GF-D8 (cell line): ENCODE measurements at regions not wholly inside any gene's neighbourhood (a gene's known extent, or its start where the extent isn't known, plus 50 kb on each side); places are given as distances from the start of the nearest gene placed in this dataset.
"Not testable (repeated sequence)": the region's sequence is repeated elsewhere in the genome, so short reads cannot be mapped to it uniquely, and the experiment has no call there.

Experiments used
- DNase-seq: peaks from one replicate; lab custom pipeline; 2025; lab: John Stamatoyannopoulos, UW

DNA sequence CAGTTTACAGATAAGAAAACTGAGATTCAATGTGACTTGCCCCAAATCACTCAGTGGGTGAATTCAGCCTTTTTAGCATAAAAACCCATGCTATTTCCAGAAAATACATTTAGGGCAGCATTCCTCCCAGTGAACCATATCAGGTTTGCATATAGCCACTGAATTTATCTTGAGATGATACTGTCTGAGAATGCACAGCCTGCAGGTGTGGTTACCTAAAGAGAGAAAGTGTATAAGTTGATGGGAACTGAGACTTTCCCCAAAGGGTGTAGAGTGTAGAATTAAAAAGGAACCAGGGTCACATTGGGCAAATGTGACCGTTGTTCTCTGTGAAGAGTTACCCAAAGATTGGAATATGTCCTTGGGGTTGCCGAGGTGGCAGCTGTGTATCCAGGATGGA lies 100.0 kb upstream of the PIK3R1 start:
- DNase-seq, result no peak

DNA sequence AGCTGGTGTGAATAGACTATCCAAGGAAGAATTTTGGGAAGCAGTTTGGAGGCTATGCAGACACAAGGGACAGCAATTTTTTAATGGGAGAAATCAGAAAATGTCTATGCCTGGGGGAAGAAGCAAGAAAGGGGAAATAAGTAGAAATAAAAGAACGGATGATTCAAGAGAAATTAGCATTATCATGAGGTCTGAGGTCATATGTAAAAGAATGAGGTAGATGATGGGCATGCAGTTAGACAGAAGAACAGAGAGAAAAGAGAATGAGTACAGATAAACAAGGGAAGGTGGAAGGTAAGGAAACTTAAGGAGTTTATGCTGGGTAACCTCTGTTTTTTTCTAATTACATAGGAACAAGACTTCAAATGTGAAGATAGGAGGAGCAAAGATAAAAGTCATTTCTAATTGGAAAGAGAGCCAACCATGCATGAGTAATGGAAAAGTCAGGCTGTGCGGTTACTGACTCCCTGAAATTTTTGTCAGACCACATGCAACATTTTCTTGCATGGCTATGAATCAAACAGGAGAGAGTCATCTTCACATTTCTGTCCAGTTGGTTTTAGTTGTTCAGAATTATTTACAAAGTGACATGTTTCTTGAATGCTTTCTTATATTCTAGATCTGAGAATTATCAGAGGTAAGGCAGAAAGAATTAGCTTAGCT lies 101.0 kb upstream of the PIK3R1 start:
- DNase-seq, result no peak

DNA sequence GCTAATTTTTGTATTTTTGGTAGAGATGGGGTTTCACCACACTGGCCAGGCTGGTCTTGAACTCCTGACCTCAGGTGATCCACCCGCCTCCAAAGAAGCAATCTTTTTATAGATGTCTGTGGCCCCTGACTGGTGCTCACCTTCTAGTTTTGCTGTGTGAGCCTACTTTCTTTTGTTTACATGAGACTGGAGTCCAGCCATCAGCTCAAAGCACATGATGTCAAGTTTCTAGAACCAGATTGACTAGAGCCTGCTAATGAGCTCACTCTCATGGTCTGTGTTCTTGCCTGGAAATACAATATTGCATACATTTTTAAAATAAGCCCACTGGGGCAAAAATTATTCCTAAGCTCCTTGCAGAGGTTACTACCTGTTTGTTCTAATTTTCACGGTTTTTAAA lies 102.9 kb upstream of the PIK3R1 start:
- no peak for DNase-seq

DNA sequence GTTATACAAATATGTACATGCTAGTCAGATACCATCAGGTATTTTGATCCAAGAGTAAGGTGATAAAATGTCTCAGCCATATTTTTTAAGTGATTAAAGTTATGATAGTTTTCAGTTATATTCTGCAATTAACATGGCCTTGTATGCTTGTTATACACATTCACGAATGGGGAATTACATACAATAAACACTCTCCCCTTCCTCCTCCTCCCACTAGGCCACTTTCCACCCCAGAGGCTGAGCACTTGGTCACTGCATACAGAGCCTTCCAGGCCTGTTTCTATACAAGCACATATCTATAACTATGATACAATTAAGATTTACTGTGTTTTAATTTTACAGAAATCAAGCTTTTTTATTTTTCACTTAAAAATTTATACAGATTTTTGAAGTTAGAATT lies 104.7 kb upstream of the PIK3R1 start:
- DNase-seq, result no peak

DNA sequence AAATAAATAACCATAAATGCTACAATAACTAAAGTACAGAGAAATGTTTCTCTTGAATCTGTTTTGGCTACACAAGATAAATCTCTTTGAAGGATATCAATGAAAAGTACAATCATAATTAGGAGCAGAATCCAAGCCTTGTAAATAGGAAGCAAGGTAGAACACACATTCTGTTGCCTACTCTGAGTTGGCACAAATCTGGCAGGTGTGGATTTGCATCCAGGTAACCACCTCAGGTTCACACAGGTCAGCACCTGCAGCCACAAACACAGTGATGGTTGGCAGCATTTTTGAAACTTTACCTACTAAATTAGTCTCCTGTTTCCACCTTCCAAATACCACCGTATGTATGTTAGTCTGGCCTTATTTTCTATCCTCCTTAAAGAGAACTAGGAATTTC lies 105.3 kb upstream of the PIK3R1 start:
- DNase-seq, result no peak

DNA sequence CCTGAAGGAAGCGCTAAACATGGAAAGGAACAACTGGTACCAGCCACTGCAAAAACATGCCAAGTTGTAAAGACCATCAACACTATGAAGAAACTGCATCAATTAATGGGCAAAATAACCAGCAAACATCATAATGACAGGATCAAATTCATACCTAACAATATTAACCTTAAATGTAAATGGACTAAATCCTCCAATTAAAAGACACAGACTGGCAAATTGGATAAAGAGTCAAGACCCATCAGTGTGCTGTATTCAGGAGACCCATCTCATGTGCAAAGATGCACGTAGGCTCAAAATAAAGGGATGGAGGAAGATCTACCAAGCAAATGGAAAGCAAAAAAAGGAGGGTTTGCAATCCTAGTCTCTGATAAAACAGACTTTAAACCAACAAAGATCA lies 111.3 kb upstream of the PIK3R1 start:
- not testable (repeated sequence) for DNase-seq

DNA sequence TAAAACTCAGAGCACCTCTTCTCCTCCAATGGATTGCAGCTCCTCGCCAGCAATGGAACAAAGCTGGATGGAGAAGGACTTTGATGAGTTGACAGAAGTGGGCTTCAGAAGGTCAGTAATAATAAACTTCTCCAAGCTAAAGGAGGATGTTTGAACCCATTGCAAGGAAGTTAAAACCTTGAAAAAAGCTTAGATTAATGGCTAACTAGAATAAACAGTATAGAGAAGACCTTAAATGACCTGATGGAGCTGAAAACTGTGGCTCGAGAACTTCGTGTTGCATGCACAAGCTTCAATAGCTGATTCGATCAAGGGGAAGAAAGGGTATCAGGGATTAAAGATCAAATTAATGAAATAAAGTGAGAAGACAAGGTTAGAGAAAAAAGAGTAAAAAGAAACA lies 112.3 kb upstream of the PIK3R1 start:
- DNase-seq, result not testable (repeated sequence)

DNA sequence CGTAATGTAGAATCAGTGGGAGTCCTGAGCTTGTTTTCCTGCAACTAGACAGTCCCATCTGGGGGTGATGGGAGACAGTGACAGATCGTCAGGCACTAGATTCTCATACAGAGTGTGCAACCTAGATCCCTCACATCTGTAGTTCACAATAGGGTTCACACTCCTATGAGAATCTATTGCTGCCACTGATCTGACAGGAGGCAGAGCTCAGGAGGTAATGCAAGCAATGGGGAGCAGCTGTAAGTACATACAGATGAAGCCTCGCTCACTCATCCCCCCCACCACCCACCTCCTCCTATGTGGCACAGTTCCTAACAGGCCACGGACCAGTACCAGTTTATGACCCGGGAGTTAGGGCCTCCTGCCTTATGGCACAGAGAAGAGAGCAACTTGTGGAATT lies 116.2 kb upstream of the PIK3R1 start:
- no peak for DNase-seq

DNA sequence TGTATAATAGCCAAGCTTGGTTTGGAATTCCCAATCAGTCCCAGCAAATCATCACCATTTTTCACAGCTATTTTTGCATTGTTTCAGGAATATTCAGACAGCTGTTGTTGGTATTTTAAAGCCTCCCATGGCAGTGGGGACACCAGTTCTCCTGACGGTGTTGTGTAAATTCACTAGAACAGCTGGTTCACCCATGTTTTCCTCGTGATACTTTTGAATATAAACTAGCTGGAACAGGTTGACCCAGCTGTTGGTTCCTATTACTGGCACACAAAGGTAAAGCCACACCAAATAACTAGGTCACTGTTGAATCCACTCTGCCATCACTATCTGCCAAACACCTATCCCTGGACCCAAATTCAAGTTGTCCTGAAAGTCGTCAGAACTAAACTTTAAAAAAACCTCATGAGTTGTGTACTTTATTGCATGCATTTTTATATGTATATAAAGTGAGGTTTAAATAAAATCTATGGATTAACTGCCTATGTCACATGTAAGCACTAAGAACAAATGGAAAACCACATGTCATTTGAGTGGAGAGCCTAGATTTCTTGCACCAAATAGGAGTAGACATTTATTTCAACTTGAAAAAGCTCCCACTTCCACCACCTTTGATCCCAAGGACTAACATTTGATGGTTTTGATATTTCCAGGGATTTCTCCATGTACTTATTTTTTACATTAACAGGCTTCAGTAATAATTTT lies 121.9 kb upstream of the PIK3R1 start:
- DNase-seq, result no peak

DNA sequence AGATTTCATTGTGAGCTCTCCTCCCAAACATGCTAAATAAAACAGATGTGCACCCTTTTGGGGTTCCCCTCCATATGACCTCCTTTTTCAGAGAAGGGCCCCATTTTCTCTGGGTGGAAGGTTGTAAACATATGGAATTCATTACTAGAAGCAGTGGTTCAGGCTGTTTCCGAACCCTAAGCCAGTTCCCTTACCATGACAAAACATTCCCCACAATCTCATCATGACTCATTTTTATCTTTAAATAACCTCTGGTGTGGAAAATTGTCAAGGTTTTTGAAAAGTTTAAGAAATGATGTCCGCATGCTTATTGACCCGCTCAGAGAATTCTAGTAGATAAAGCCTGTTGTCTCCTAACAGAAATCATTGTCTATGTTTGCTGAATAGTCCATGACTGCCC lies 127.3 kb upstream of the PIK3R1 start:
- DNase-seq, result no peak

DNA sequence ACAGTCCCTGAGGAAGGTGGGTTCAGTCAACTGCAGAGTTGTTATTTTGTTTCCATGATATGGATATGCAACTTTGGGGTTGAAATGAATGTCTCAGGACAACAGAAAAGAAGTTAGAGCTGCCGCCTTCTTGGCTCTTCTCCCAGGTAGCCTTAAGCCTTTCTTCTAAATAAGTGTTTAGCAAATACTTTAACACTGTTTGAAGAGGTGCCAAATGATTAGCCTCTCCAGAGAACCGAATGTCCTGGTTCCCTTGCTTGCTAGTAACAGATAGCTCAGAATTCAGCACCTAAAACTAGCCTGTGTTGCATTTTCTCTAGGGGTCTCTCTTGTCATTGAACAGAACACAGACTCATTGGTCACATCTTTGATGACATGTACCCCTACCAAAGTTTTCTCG lies 127.7 kb upstream of the PIK3R1 start:
- no peak for DNase-seq

DNA sequence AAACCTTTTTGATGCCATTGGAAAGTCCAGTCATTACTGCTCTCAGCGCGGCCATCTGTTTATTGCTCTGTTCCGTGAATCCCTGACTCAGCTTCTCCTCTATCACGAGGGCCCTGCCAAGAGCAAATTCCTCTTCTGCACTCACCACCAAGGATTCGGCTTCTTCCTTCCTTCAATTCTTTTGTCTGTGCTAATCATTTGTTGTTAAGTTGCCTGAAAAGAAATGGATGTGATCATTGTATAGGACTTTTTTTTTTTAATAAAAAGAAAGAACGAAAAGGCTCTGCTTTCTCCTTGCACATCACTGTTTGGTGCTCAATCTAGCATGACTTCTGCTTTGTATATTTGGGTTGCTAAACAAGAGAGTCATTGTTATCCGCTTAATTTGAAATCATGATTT lies 128.7 kb upstream of the PIK3R1 start:
- DNase-seq, result no peak

DNA sequence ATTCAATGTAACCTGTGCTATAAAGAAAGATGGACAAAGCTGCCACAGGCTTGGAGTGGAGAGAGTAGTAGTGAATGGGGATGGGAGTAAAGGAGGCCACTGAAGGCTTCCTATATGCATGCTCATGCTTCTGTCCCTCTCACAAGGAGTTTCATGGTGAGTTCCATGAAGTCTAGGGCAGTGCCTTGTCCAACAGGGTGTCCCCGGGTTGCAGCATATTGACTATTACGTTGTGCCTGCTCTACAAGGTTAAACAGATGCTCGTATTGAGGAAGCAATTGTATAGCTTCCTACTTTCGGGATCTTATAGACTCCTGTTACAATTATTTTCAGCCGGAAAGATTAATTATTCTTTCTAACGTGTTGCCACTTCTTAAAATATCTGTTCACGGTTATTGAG lies 129.1 kb upstream of the PIK3R1 start:
- no peak for DNase-seq

DNA sequence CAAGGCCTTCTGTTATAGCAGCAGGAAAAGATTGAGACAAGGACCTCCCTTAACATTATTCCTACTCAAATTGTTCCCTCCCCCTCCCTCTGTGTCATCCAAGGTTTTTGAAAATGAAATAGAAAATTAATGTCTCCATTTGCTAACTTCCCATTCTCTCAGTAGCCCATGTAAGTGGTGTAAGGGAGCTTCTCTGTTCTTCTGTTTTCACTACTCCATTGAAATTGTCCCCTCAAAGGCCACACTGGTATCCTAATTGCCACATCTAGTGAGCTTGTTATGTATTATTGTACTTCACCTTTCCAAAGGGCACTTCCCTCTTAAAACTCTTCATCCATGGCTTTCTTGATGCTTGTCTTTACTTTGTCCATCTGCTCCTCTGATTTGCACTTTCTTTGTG lies 131.2 kb upstream of the PIK3R1 start:
- DNase-seq, result no peak

DNA sequence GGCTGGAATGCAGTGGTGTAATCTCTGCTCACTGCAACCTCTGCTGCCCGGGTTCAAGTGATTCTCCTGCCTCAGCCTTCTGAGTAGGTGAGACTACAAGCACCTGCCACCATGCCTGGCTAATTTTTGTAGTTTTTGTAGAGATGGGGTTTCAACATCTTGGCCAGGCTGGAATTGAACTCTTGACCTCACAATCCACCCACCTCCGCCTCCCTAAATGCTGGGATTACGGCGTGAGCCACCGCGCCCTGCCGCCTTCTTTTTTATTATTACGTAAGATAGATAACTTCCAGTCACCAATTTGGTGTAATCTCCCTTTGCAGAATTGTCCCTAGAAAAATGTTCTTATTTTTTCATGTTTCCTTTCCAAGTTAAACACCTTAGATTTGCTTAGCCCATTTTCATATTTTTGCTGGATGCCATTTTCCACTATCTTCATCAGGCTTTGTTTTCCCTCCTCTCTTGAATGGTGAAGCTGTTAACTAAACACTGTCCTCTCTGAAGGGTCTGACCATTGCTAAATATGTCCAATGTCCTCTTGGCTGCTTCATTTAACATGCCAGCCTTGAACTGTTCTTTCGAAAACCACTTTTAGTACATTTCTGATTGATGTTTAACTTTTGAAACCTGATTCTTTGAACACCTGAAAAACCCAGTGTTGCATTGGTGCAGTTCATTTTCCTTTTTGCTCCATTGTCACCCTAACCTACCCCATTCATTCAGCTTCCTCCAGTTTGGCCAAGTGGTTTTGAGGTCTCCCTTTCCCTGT lies 135.1 kb upstream of the PIK3R1 start:
- no peak for DNase-seq

DNA sequence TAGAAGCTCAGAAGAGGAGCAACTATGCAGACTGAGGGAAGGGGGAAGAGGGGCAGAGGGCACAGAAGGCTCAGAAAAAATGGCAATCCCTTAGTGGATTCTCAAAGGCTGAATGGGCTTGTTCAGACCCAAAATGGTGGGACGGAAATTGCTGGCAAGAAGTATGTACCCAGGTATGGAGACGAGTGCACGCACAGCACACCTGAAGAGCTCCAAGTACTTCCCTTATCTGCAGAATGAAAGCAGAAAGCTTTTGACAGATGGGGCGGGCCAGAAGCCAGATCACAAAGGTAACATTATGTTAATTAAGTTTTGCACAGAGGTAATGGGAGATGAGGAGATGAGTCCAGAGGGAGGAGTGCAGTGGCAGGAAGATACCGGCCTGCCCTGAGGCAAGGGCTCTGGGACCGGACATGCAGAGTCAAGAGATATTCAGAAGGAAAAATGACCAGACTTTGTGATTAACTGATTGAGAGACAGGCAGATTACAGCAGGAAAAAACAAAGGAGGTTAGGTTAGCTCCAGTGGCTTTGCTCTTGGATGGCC lies 138.1 kb upstream of the PIK3R1 start:
- no peak for DNase-seq

DNA sequence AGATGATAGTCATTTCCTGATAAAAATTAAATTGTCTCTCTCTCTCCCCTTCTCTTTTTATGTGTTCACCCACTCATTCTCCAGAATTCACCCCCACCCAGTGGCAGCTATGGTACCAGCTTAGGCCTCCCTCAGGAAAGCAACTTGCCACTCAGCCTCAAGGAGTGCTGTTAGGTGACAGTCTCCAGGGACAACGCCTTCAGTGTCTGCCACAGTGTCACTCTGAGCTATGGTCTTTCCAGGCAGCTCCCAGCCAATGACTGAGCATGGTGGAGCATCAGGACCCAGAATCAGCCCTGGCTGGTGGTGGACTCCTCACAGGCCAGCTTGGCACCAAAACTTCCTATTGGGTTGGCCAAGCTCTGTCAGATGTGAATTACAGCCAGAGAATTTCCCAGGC lies 140.9 kb upstream of the PIK3R1 start:
- DNase-seq, result no peak

DNA sequence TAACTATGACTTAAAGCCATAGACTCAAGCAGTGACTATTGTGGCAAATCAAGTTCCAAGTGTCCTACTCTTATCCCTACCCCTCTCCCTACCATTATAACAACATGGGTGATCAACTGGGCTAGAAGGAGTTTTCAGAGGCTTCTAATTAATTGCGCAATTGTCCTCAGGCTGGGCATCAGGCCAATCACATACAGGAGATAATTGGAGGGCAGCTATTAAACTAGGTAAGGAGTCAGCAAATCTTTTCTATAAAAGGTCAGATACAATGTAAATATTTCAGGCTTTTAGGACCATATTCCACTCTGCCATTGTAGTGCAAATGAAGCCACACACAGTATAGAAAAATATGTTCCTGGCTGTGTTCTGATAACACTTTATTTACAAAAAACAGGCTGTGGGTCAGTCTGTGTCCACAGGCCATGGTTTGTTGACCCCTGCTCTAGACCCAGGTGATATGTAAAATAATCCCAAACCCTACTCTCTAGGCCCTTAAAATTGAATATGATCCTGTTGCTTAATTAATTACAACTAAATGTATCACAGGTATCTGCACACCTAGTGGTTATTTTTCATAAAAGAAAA lies 141.4 kb upstream of the PIK3R1 start:
- no peak for DNase-seq

DNA sequence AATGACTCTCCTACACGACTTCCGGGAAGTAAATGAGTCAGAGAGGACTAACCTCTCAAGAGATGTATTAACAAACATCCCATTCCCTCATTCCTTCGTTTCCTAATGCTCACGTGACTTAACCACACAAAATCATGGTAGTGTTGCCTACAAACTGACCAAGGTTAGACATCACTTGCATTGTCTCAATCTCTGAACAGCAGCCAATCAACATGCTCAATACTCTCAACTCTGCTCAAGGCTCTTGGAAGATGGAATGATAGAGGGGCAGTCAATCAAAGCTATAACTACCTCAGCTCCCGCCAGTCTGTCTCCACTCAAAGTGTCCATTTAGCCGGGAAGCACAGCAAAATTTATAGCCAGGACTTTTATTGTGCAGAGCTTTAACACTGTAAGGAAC lies 143.8 kb upstream of the PIK3R1 start:
- no peak for DNase-seq

DNA sequence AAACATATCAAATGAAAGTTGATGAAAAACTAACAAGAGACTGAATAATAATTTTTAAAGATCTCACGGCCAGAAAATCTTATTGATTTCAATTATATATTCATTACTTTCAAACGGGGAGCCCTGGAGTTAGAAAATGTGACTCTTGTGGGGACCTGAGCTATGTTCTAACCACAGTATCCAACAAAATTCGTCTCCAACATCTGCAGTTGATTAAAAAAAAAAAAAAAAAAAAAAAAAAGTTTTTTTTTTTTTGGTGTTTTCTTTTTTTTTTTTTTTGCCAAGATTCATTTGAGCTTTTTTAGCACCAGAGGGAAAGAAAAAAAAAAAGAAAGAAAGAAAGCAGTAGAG lies 144.3 kb upstream of the PIK3R1 start:
- DNase-seq, result no peak

DNA sequence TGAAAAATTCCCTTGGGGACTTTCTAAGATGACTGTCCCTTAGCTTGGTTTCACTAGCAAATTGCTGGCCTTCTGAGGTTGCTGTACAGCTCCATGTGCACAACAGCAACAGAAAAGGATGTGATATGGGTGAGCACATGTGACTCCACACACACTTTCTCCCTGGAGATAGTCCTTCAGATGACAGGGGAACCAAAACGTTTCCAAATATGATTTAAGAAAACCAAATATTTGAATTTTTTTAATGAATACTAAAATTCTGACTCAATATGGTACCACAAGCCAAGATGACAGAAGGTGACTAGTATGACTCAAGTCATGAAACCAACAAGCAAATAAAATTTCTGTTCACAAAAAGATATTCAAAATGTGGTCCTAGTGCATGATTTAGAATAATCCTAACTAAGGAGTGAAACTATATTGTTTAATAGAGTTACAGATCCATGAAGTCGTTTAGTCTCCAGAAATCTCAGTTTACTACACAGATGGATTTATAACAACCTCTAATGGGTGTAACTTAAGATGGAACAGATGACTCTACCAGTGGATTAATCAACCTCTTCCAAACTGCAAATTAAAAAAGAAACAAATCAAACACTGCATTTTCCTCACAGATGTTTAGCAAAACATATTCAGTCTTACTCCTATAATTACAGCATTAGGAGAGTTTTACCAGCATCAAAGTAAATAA lies 144.8 kb upstream of the PIK3R1 start:
- no peak for DNase-seq

DNA sequence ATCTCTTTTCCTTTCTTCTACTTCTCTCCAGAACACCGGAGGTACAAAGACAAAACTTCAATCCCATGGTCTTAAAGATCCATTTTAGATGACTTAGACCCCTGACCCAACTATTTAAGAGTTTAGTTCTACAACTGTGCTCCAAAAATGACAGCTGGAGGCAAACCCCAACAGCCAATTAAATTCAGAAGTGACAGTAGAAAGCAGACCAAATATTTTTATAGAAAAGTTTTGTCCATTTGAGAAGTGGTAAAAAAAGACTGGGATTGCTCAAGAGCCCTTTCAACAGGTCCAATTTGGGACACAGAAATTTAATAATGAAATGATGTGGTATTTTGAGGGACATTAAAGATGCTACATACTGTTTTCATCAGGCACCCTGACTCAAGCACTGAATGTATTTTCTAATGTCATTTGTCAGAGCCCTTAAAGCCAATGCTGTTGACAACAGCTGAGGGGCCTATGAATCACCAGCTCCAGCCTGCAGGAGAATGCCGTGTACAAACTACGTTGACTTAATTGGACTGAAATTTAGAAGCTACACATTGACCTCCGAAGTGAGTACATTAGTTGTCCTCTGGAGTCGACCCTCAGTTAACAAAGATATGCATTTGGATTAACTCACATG lies 147.5 kb upstream of the PIK3R1 start:
- no peak for DNase-seq
